GM12892 (cell line): ENCODE measurements at regions not wholly inside any gene's neighbourhood (a gene's known extent, or its start where the extent isn't known, plus 50 kb on each side); places are given as distances from the start of the nearest gene placed in this dataset.
"Not testable (repeated sequence)": the region's sequence is repeated elsewhere in the genome, so short reads cannot be mapped to it uniquely, and the experiment has no call there.

Experiments
- DNase-seq: peaks from one replicate; pipeline ENCODE4 v3.0.0; 2011; ENCODE audit not compliant: insufficient read length
- FAIRE-seq: peaks from 2 replicates; lab custom pipeline; 2011; peaks lifted over from hg19 to GRCh38; lab: Jason Lieb, UNC
- POLR2A ChIP-seq: IDR thresholded peaks from 2 replicates; pipeline ENCODE4 v1.6.1; 2011; ENCODE audit warnings: low read depth, low read length, control low read depth
- POLR2AphosphoS5 ChIP-seq: IDR thresholded peaks from 2 replicates; pipeline ENCODE4 v1.6.1; 2011; ENCODE audit warnings: low read depth, low read length, control low read depth
- TAF1 ChIP-seq: IDR thresholded peaks from 2 replicates; pipeline ENCODE4 v1.6.1; 2011; ENCODE audit warnings: low read depth, mild to moderate bottlenecking, control low read depth, low read length, borderline replicate concordance

DNA sequence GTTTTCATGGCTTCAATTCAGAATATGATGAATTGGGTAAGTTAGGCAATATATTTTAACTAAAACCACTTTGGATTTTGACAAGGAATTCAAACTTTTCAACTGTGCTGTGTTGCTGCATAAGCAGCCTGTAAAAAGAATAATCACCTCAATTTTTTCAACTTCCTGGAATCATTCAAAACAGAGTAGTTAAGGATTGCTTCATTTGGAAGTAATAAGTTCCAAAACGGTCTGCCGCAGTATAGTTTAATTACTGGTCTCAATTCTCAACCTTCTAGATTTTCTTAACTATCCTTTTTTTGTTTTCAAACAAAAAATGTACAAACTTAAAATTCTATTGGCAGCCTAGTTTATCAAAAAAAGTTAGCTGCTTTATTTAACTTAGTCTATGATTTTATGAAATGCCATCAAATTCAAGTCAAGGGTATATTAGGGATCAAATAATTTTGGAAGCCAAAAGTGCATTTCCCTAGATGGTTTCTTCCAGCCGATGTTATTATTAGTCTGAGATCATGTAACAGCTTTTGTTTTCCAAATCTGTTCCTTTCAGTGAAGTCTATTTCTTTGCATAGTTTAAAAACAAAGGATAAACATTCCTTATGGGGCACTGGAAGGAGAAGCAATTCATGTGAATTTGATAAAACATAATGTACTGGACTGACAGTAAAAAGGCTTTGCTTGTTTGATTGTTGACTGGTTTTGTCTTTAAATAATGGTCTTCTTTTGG is 76.1 kb upstream of the ETAA1 start:
- no peak for TF ChIP-seq POLR2A
- no peak for TF ChIP-seq TAF1
- DNase-seq: no peak
- no peak for FAIRE-seq

DNA sequence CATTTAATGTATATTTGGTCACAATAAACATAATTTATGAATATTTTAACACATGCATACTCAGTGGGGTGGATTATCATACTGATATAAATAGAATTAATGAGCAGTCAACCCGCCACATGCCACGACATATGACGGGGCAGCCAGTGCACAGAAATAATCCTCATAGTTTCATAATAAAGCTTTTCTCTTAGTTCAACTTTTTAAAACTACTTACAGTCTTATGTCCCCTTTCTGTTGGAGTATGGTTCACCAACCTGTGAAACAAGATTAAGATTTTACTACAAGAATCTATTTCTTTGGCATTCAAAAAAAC is 75.6 kb upstream of the ETAA1 start:
- FAIRE-seq: no peak

DNA sequence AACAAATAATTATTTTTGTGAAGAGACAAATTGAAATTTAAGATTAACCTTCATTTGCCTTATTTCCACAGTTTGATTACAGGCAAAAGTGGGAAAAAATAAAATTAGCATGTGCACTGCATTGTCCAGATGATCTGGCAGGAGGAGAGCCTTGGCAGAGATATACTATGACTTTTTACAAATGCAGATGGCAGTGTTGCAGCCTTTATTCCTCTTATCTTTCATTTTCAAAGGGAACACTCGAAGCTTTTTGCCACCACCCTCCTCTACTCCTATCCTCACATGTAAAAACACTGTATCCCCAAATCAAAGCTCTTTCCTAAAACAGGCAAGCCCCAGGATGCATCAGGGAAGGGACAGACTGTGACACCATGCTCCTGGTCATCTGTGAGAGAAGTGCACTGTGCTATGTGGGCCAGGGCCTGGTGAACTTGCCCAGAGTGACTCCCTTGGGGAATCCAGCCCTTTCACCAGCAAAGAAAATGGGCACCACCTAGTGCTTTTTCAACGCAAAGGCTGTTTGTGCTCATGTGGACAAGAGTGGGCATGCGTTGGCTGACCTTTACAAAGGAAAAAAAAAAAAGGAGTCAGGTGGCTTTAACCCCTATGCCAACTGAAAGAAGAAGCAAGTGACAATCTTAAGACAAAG is 74.7 kb upstream of the ETAA1 start:
- no peak for FAIRE-seq
- no peak for DNase-seq
- no peak for TF ChIP-seq TAF1
- TF ChIP-seq POLR2AphosphoS5: no peak
- no peak for TF ChIP-seq POLR2A

More for the DNA sequence above, 75.6 kb upstream of the ETAA1 start:
- no peak for DNase-seq
- no peak for TF ChIP-seq TAF1
- TF ChIP-seq POLR2AphosphoS5: no peak
- no peak for TF ChIP-seq POLR2A

DNA sequence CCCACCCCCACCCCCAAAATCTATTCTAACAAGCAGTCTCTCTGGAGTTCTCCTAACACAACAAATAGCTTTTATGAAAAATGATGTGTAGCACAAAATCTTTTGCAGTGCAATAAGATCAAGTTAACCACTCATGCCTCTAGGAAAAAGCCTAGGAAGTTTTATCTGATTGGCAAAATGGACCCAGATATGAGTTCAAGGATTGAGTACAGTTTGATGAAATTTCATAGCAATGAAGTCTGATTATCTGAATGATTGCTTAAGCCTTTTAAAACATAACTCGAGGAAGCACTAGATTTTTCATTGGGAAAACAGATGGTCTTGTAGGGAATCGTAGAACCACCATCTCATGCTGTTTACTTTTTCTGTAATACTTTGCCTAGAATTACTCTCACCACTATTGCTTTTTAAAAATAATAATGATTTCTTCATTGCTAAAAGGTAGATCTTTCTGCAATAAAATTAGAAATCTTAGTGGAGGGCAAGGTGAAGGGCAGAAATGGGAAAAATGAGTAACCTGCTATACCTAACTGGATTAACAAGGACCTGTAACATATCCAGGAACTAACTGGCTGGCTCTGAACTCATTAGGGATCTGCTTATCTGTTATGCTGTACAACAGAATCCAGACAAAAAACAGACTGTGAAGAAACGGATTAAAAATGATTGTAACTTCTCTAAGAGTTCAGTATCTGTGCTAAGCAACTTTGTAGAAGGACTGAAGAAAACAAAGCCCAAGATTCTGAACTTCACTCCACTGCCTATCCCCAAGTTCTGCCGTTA is 73.7 kb upstream of the ETAA1 start:
- FAIRE-seq (no peak), DNase-seq (no peak)
- TF ChIP-seq POLR2A (no peak), TAF1 (no peak), POLR2AphosphoS5 (no peak)

GRCh38 chr2:67329513-67329912 is 67.6 kb upstream of the ETAA1 start:
- no peak for DNase-seq

DNA sequence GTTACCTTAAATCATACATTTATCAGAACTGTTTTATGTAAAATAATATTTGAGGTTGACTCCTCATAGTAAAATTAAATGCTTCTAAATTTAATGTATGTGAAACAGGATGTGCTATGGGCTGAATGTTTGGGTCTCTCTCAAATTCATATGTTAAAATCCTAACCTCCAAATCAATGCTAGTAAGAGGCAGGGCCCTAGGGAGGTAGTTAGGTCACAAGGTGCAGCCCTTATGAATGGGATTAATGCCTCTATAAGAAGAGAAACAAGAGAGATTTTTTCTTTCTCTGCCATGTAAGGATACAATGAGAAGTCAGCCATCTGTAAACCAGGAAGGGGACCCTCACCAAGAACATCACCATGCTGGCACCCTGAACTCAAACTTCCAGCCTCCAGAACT is 67.2 kb upstream of the ETAA1 start:
- DNase-seq (no peak), FAIRE-seq (no peak)
- TF ChIP-seq POLR2AphosphoS5 (no peak), POLR2A (no peak), TAF1 (no peak)

More at GRCh38 chr2:67329513-67329912, 67.6 kb upstream of the ETAA1 start:
- FAIRE-seq: peak; percentile 36
- no peak for TF ChIP-seq POLR2A
- no peak for TF ChIP-seq TAF1
- no peak for TF ChIP-seq POLR2AphosphoS5

DNA sequence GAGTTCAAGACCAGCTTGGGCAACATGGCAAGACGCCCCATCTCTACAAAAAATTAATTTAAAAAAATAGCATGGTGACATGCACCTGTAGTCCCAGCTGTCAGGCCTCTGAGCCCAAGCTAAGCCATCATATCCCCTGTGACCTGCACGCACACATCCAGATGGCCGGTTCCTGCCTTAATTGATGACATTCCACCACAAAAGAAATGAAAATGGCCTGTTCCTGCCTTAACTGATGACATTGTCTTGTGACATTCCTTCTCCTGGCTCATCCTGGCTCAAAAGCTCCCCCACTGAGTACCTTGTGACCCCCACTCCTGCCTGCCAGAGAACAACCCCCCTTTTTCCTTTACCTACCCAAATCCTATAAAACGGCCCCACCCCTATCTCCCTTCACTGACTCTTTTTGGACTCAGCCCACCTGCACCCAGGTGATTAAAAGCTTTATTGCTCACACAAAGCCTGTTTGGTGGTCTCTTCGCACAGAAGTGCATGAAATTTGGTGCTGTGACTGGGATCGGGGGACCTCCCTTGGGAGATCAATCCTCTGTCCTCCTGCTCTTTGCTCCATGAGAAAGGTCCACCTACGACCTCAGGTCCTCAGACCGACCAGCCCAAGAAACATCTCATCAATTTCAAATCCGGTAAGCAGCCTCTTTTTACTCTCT is 65.6 kb upstream of the ETAA1 start:
- not testable (repeated sequence) for FAIRE-seq, DNase-seq

DNA sequence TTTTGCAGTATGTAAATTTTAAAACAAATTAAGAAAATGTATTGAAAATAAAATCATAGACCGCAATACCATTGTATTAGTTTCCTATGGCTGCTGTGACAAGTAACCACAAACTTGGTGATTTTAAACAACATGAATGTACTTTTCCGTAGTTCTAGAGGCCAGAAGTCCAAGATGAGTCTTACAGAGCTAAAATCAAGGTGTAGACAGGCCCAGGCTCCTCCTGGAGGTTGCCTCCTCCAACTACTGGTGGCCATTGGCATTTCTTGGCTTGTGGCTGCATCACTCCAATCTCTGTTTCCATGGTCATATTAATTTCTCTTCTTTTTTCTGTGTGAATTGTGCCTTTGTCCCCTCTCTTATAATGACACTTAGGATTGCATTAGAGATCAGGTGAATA is 59.2 kb upstream of the ETAA1 start:
- FAIRE-seq: no peak
- TF ChIP-seq POLR2A (no peak), TAF1 (no peak), POLR2AphosphoS5 (no peak)
- DNase-seq: no peak

DNA sequence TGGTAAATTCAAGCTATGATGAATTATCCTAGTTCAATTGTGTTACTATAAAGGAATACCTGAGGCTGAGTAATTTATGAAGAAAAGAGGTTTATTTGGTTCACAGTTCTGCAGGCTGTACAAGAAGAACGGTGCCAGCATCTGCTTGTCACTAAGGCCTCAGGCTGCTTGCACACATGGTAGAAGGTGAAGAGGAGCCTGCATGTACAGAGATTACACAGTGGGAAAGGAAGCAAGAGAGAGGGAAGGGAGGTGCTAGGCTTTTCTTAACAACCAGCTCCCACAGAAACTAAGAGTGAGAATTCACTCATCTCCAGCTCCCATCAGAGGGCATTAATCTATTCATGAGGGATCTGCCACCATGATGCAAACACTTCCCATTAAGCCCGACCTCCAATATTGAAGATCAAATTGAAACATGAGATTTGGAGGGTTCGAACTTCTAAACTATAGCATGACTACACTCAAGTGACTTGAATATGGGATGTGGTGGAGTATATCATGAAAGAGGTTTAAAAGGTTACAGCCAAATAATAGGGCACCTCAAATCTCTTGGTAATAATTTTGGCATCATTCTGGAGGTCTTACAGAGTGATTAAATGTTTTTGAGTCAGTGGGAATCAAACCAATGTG is 58.4 kb upstream of the ETAA1 start:
- TF ChIP-seq POLR2AphosphoS5: no peak
- no peak for TF ChIP-seq POLR2A
- FAIRE-seq: no peak

DNA sequence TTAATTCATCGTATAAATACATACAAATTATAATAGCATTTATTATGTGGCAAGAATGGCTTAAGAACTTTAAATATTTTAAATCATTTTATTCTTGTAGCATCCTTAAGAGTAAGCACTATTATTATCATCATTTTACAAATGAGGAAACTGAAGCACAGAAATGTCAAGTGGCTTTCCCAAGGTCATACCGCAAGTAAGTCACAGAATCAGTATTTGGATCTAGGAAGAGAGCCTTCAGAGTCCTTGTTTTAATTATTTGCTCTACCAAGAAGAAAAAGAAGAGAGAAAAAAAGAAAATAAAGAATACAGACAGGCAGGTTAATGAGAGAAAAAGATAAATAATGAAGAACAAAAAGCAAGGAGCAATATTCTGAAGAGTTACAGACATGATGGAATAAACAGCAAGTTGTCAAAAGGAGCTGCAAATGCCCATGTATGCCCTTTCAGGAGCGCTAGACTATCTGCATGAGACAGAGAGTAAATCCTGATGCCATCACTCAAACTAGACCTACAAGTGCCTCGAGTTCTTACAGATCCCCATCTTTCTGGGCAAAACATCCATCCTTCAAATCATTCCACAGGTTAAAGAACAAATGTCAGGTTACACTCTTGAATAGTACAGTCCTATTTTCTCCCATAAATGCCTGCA is 57.8 kb upstream of the ETAA1 start:
- no peak for DNase-seq
- FAIRE-seq: no peak
- no peak for TF ChIP-seq POLR2A
- TF ChIP-seq TAF1: no peak
- TF ChIP-seq POLR2AphosphoS5: no peak

More for the DNA sequence above, 58.4 kb upstream of the ETAA1 start:
- no peak for DNase-seq
